GM10248 (cell line): ENCODE measurements at regions not wholly inside any gene's neighbourhood (a gene's known extent, or its start where the extent isn't known, plus 50 kb on each side); places are given as distances from the start of the nearest gene placed in this dataset.

Experiments used
- CTCF ChIA-PET: fragments of 300-600 bp; sonication (Branson Sonifier 250); formaldehyde crosslinking; extraction: SDS; loops from one replicate; lab custom pipeline; 2021; ENCODE audit warnings: antibody characterized with exemption; lab: Yijun Ruan, JAX
- POLR2A ChIA-PET: fragments of 350-650 bp; sonication (Branson Sonifier 250); formaldehyde crosslinking; extraction: SDS; loops from one replicate; lab custom pipeline; 2020; ENCODE audit warnings: antibody characterized with exemption; lab: Yijun Ruan, JAX
- DNase-seq: peaks from one replicate; pipeline ENCODE4 v3.0.0; 2012; ENCODE audit errors: extremely low spot score
- CTCF ChIP-seq: IDR thresholded peaks from 2 replicates; pipeline ENCODE4 v1.5.1; 2012; ENCODE audit warnings: mild to moderate bottlenecking, low read depth; ENCODE audit errors: extremely low read depth, missing control alignments, control extremely low read depth

- ChIA-PET POLR2A (no interaction called here), CTCF (no interaction called here)
- DNase-seq: no peak
- no peak for TF ChIP-seq CTCF
These were observed 185.2 kb upstream of the DGKB start for GRCh38 chr7:15087771-15088170.

- TF ChIP-seq CTCF: no peak
- CTCF ChIA-PET: no interaction called here
- POLR2A ChIA-PET: no interaction called here
- DNase-seq: no peak
These were observed 184.3 kb upstream of the DGKB start for GRCh38 chr7:15086862-15087261.

- ChIA-PET POLR2A (no interaction called here), CTCF (no interaction called here)
- TF ChIP-seq CTCF: no peak
These were observed 183.6 kb upstream of the DGKB start for GRCh38 chr7:15086131-15086611.

GRCh38 chr7:15085366-15085765 is 182.8 kb upstream of the DGKB start:
- CTCF ChIA-PET: no interaction called here
- no peak for DNase-seq
- POLR2A ChIA-PET: no interaction called here
- no peak for TF ChIP-seq CTCF

More at GRCh38 chr7:15086131-15086611, 183.6 kb upstream of the DGKB start:
- DNase-seq: no peak

GRCh38 chr7:15084368-15084767 is 181.8 kb upstream of the DGKB start:
- no peak for DNase-seq
- CTCF ChIA-PET: no interaction called here
- no peak for TF ChIP-seq CTCF
- POLR2A ChIA-PET: no interaction called here

- ChIA-PET CTCF (interaction anchor here (0.7 to 1.6 kb wide), 2 partner anchors 26 to 40 kb away, joined by 3 to 4 read pairs; no protein-coding TSS in a partner anchor), POLR2A (no interaction called here)
- DNase-seq: no peak
- no peak for TF ChIP-seq CTCF
These were observed 179.3 kb upstream of the DGKB start for GRCh38 chr7:15081891-15082290.
